PFSK-1 (cell line): ENCODE measurements at regions not wholly inside any gene's neighbourhood (a gene's known extent, or its start where the extent isn't known, plus 50 kb on each side); places are given as distances from the start of the nearest gene placed in this dataset.

Experiments
- FOXP2 ChIP-seq: optimal IDR thresholded peaks from 2 replicates; pipeline ENCODE3; 2011; ENCODE audit warnings: borderline replicate concordance, control low read depth, inconsistent platforms; ENCODE audit not compliant: insufficient read depth; ENCODE audit errors: extremely low read length, extremely low read depth
- POLR2AphosphoS5 ChIP-seq: IDR thresholded peaks from 2 replicates; pipeline ENCODE4 v1.6.1; 2012; ENCODE audit warnings: low read depth, mild to moderate bottlenecking, control low read depth, low read length, moderate library complexity
- REST ChIP-seq, 2 experiments: IDR thresholded peaks; 2 replicates each; pipeline versions ENCODE4 v1.6.1 to v1.8.0; 2011 to 2012; ENCODE audit warnings: low read depth in 2 of 2, low read length in 2 of 2, control low read depth in 1 of 2, inconsistent platforms in 1 of 2, mild to moderate bottlenecking in 1 of 2, moderate library complexity in 1 of 2; ENCODE audit not compliant: insufficient read depth in 1 of 2
- SIN3A ChIP-seq: IDR thresholded peaks from 2 replicates; pipeline ENCODE4 v1.6.1; 2012; ENCODE audit warnings: mild to moderate bottlenecking, low read length, moderate library complexity, borderline replicate concordance; ENCODE audit not compliant: insufficient read depth
- TAF1 ChIP-seq: IDR thresholded peaks from 2 replicates; pipeline ENCODE4 v1.6.1; 2012; ENCODE audit warnings: low read length, control low read depth, borderline replicate concordance; ENCODE audit not compliant: insufficient read depth

GRCh38 chr14:58944343-58944967, 244.0 kb upstream of the DAAM1 start:
- TF ChIP-seq SIN3A, result no peak
- TF ChIP-seq FOXP2, result no peak
- TF ChIP-seq REST (IDR thresholded peaks at IDR 0.05; ENCODE audit: insufficient read depth in 1 of 2, low read depth in 2 of 2, low read length in 2 of 2), result no peak
- TF ChIP-seq TAF1, result no peak
- TF ChIP-seq POLR2AphosphoS5, result no peak

- TF ChIP-seq POLR2AphosphoS5, result no peak
- no peak for TF ChIP-seq SIN3A
- no peak for TF ChIP-seq TAF1
- no peak for TF ChIP-seq REST (IDR thresholded peaks at IDR 0.05; ENCODE audit: insufficient read depth in 1 of 2, low read depth in 2 of 2, low read length in 2 of 2)
- TF ChIP-seq FOXP2, result no peak
Observed at GRCh38 chr14:58944968-58945356, 243.5 kb upstream of the DAAM1 start.

- TF ChIP-seq SIN3A (no peak), POLR2AphosphoS5 (no peak), REST (IDR thresholded peaks at IDR 0.05; ENCODE audit: insufficient read depth in 1 of 2, low read depth in 2 of 2, low read length in 2 of 2) (no peak)
Observed at GRCh38 chr14:58946431-58946830, 242.0 kb upstream of the DAAM1 start.

- TF ChIP-seq TAF1 (no peak), POLR2AphosphoS5 (no peak), REST (IDR thresholded peaks at IDR 0.05; ENCODE audit: insufficient read depth in 1 of 2, low read depth in 2 of 2, low read length in 2 of 2) (no peak), SIN3A (no peak), FOXP2 (no peak)
Observed at GRCh38 chr14:58947156-58947555, 241.3 kb upstream of the DAAM1 start.

GRCh38 chr14:58947814-58948445, 240.5 kb upstream of the DAAM1 start:
- no peak for TF ChIP-seq POLR2AphosphoS5
- no peak for TF ChIP-seq FOXP2
- TF ChIP-seq REST (IDR thresholded peaks at IDR 0.05; ENCODE audit: insufficient read depth in 1 of 2, low read depth in 2 of 2, low read length in 2 of 2), result no peak
- TF ChIP-seq SIN3A, result no peak
- no peak for TF ChIP-seq TAF1
